NCI-H1436 (cell line): ENCODE measurements at regions not wholly inside any gene's neighbourhood (a gene's known extent, or its start where the extent isn't known, plus 50 kb on each side); places are given as distances from the start of the nearest gene placed in this dataset.
"Not testable (repeated sequence)": the region's sequence is repeated elsewhere in the genome, so short reads cannot be mapped to it uniquely, and the experiment has no call there.

Experiments used
- DNase-seq: peaks from one replicate; lab custom pipeline; 2025; lab: John Stamatoyannopoulos, UW

GRCh38 chr11:31957674-31958073 is 133.2 kb upstream of the RCN1 start:
- no peak for DNase-seq

GRCh38 chr11:31956310-31956709 is 134.6 kb upstream of the RCN1 start:
- DNase-seq: no peak

GRCh38 chr11:31955838-31956237 is 135.0 kb upstream of the RCN1 start:
- DNase-seq: no peak

DNA sequence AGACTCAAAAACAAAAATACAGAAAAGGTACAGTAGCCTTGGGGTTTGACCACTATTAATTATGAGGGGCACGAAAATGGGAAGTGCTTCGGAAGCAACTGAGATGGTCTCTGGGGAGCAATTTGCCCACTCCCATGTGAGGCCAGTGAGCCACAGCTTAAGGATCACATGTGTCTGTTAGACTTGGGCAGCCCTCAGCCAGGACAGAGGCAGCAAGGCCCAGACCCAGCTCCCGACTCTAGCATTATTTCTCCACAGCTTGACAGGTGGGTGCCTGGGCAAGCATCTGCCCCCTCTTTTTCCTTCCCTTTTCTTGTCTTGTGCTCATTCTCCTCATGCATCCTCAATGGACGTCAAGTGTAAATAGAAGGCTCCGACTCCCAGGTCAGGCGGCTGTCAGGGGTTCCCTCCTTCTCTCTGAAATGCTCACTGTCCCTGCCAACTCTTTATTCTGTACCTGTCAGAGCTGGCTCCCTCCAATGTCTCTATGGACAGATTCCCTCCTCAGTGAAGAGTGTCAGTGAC is 137.0 kb upstream of the RCN1 start:
- DNase-seq: no peak

GRCh38 chr11:31949733-31950200 is 138.6 kb upstream of the PAX6 start:
- not testable (repeated sequence) for DNase-seq

GRCh38 chr11:31947051-31947450 is 135.9 kb upstream of the PAX6 start:
- no peak for DNase-seq

DNA sequence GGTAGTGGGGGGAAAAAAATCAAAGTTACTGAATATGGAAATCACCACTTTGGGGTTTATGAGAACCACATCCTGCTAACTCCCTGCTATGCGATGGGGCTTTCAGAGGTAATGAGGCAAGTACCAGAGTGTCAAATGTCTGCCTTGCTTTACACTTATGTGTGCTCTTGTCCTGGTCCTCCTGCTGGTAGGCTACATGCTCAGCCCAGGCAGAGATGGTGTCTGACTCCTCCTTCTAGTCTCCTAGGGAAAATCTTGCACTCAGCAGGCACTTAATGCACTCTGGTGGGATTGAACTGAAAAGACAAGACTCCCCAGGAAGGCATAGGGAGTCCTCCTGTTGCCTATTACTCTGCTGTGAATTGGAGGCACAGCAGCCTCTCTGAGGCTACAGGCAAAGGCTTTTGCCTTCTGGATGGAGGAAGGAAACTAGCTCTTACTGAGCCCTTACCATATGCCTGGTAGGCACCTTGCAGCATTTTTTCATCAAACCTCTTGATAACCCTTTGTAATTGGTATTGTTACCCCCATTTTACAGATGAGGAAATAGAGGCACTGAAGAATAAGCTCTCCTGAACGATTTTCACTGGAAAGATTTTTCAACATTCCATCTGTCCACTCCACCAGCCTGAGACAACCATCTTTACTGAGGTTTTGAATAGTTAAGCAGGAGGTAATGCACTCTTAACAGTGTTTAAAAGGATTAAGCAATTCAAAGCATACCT is 132.1 kb upstream of the PAX6 start:
- no peak for DNase-seq

DNA sequence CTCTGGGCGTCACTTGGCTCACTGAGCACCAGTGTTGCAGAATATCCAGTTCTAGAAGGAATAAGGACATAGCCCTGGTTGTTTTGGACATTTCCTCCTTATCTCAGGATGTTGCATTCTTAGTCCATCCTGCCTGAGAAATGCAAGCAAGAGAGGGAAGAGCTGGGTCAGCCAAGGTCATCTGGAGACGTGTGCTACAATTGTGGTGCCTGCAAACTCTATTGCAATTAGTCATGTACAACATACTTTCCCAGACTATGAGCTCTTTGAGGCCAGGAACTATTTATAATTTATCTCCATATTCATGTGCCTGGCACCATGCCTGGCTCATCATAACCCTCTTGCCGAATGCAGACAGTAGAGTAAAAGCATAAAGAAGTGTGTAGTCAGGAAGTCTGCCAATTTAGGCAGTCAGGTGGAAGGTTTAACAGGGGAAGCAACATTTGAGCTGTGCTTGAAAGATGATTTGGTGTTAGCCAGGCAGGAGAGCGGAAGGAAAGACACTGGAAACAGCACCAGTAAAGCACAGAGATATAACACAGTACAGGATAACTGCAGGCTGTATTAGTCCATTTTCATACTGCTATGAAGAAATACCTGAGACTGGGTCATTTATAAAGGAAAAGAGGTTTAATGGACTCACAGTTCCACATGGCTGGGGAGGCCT is 129.4 kb upstream of the PAX6 start:
- no peak for DNase-seq

GRCh38 chr11:31939004-31939403 is 127.9 kb upstream of the PAX6 start:
- no peak for DNase-seq

DNA sequence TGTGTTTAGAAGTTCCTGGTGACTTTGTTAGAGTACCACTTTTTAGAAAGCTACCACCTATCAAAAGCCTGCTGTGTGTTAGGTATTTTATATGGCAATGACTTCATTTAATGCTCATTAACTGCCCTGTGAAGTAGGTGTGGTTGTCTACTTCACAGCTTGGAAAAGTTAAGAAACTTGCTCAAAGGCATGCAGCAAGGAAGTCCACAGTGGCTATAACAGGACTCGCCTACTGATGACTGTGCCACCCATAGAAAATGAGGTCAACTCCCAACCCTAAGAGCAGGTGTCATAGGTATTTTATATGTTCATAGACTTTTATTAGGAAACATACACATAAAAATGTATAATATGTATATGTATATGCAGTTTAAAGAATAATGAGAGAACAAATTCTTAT is 125.2 kb upstream of the PAX6 start:
- DNase-seq: no peak

DNA sequence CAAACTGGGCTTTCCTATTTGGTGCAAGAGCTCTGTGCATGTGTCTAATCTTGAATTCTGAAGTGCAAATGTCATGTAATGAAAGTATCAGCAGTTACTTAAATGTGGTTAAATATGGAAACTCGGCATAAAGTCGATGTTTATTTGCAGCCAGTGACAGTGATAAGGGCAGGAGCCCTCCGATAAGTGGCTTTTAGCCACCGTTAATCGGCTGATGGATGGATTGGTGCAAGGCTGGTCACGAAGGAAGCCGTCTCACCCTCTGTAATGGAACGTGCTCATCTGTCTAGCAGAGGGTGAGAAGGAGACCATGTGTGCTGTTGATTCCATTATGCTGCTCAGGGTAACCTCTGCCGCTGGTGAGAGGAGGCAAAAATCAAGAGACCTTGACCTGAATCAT is 121.8 kb upstream of the PAX6 start:
- no peak for DNase-seq

DNA sequence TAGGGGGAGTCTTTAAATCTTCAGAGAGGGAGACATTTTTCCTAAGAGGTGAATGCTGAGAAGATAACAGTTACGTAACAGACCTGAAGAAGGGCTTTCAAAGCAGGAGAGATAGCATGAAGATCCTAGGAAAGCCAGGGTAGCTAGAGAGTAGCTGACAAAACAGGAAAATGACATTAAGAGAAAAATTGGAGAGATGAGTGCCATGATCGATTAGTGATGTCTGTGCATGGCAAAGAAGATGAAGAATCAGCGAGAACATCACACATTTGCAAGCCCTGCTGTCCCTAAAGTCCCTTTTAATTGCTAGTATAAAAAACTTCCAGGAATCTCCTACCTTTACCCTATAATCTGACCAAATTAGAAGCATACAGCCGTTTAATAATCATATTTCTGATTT is 116.9 kb upstream of the PAX6 start:
- DNase-seq: no peak

GRCh38 chr11:31926816-31927528 is 115.8 kb upstream of the PAX6 start:
- no peak for DNase-seq

- DNase-seq: no peak
Observed at GRCh38 chr11:31926106-31926505, 115.0 kb upstream of the PAX6 start.

DNA sequence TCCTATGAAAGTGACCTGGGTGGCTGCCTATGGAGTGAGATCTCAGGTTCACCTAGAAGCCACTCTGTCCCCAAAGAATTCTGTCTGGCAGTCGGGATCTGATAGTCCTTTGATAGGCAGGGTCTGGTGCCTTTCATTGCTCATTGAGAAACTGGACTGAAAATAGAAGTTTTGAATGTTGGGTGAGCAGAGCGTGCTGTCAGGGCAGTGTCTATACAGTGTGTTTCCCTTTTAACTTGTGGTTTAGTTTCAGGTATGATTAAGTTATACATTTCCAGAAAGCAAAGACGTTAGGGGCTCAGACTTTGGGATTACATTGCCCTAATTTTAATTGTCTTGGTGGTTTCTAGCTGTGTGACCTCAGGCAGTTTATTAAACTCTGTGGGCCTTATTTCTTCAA is 111.3 kb upstream of the PAX6 start:
- no peak for DNase-seq

DNA sequence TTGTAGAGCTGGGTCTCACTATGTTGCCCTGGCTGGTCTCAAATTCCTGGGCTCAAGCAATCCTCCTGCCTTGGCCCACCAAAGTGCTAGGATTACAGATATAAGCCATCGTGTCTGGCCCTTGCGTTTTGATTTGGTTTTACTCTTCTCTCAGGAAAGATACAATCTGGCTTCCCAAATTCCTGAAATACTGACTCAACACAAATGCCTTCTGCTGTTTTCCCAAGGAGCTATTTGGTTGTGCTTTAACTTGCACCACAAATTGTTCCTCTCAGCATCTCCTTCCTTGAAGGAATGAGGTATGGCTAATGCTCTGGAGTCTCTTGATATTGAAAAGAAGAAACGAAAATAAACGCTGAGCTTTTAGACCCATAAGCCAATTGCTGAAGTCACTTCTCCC is 110.0 kb upstream of the PAX6 start:
- DNase-seq: no peak

- DNase-seq: no peak
Observed at GRCh38 chr11:31919175-31919574, 108.1 kb upstream of the PAX6 start.

- no peak for DNase-seq
Observed at GRCh38 chr11:31915867-31916266, 104.7 kb upstream of the PAX6 start.

DNA sequence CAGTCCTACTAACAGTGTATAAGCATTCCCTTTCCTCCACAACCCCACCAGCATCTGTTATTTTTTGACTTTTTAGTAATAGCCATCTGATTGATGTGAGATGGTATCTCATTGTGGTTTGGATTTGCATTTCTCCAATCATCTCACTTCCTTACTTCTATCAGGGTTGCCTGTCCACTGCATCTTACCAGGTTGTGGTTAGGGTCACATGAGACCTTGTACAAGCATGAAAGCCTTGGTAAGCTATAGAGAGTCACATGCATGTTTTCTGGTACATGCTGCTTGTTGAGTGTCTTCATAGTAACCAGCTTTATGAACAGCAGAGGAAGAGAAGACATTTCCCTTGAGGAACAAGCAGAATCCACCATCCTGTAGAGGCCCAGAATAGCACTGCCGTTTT is 102.9 kb upstream of the PAX6 start:
- DNase-seq: no peak

DNA sequence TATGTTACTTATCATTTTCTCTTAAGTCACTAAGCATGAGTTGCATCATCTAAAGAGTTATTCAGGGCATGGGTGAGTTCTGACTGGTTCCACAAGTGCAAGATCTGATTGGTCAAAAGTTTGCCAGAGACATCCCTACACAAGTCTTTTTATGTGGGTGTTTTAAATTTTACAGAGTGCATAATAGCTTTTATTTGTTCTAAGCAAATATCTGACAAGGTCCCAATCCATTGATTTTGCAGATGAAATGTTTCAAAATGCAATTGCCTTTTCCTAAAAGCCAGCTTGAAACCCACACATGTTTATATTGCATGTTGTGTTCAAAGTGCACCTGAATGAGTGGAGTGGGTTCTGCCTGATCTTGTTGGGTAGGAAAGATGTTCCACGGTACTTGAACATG is 101.7 kb upstream of the PAX6 start:
- no peak for DNase-seq

DNA sequence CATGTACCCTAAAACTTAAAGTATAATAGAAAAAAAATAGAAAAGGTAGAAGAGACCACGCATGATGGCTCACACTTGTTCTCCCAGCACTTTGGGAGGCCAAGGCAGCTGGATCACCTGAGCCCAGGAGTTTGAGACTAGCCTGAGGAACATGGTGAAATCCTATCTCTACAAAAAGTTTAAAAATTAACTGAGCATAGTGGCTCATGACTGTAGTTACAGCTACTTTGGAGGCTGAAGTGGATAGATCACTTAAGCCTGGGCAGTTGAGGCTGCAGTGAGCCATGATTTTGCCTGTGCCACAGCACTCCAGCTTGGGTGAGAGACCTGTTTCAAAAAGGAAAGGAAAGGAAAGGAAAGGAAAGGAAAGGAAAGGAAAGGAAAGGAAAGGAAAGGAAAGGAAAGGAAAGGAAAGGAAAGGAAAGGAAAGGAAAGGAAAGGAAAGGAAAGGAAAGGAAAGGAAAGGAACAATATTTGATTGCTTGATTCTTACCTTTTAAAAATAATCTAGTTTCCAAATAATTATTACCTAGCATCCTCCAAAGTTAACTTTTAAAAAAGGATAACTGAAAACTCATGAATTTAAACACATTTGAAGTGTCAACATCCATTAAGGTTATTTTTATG is 99.9 kb upstream of the PAX6 start:
- DNase-seq: no peak
